ENCODE measurements at regions not wholly inside any gene's neighbourhood (a gene's known extent, or its start where the extent isn't known, plus 50 kb on each side); places are given as distances from the start of the nearest gene placed in this dataset.
"Not testable (repeated sequence)": the region's sequence is repeated elsewhere in the genome, so short reads cannot be mapped to it uniquely, and the experiment has no call there.

GRCh38 chrX:82528525-82528924 is 979.6 kb upstream of the POU3F4 start:
- Histone ChIP-seq H3K27ac (no peak overlapping the region), H3K36me3 (ENCODE audit: insufficient read depth) (no peaks in the 10 kb centered on the region), H4K20me1 (ENCODE audit: insufficient read depth) (no peaks in the 10 kb centered on the region), H3K79me2 (ENCODE audit: insufficient read depth, low read depth) (no peaks in the 10 kb centered on the region), H3K9ac (no peak overlapping the region), H3K27me3 (ENCODE audit: insufficient read depth, low read depth) (no peaks in the 10 kb centered on the region), H3K4me1 (ENCODE audit: low read depth, poor library complexity, severe bottlenecking) (no peaks in the 10 kb centered on the region), H3K4me3 (IDR thresholded peaks at IDR 0.05; ENCODE audit: insufficient read depth, low read depth, low read length) (no peak overlapping the region), H3K4me2 (no peak overlapping the region), H2AFZ (ENCODE audit: low read depth) (no peak overlapping the region)
- TF ChIP-seq CTCF (conservative IDR thresholded peaks at IDR 0.05; ENCODE audit: low read depth, low read length), result no peak

- TF ChIP-seq CTCF (conservative IDR thresholded peaks at IDR 0.05; ENCODE audit: low read depth, low read length), result no peak
- H4K20me1 ChIP-seq (ENCODE audit: insufficient read depth), result no peaks in the 10 kb centered on the region
- no peak overlapping the region for H3K9ac ChIP-seq
- H3K4me1 ChIP-seq (ENCODE audit: low read depth, poor library complexity, severe bottlenecking), result no peaks in the 10 kb centered on the region
- no peak overlapping the region for H3K4me3 ChIP-seq (IDR thresholded peaks at IDR 0.05; ENCODE audit: insufficient read depth, low read depth, low read length)
- no peaks in the 10 kb centered on the region for H3K79me2 ChIP-seq (ENCODE audit: insufficient read depth, low read depth)
- H3K27ac ChIP-seq, result no peak overlapping the region
- no peak overlapping the region for H2AFZ ChIP-seq (ENCODE audit: low read depth)
- no peaks in the 10 kb centered on the region for H3K27me3 ChIP-seq (ENCODE audit: insufficient read depth, low read depth)
- no peak overlapping the region for H3K4me2 ChIP-seq
- H3K36me3 ChIP-seq (ENCODE audit: insufficient read depth), result no peaks in the 10 kb centered on the region
These were observed 973.9 kb upstream of the POU3F4 start for GRCh38 chrX:82534086-82534597.

GRCh38 chrX:82537205-82537604 is 970.9 kb upstream of the POU3F4 start:
- not testable (repeated sequence) for H3K4me3 ChIP-seq (IDR thresholded peaks at IDR 0.05; ENCODE audit: insufficient read depth, low read depth, low read length); H3K4me2 ChIP-seq; H4K20me1 ChIP-seq (ENCODE audit: insufficient read depth); H3K27ac ChIP-seq; H3K27me3 ChIP-seq (ENCODE audit: insufficient read depth, low read depth); H2AFZ ChIP-seq (ENCODE audit: low read depth); H3K9ac ChIP-seq; H3K36me3 ChIP-seq (ENCODE audit: insufficient read depth); H3K4me1 ChIP-seq (ENCODE audit: low read depth, poor library complexity, severe bottlenecking); H3K79me2 ChIP-seq (ENCODE audit: insufficient read depth, low read depth)

GRCh38 chrX:82541822-82542221 is 966.3 kb upstream of the POU3F4 start:
- no peaks in the 10 kb centered on the region for H3K4me1 ChIP-seq (ENCODE audit: low read depth, poor library complexity, severe bottlenecking)
- TF ChIP-seq CTCF (conservative IDR thresholded peaks at IDR 0.05; ENCODE audit: low read depth, low read length), result no peak
- no peak overlapping the region for H3K4me3 ChIP-seq (IDR thresholded peaks at IDR 0.05; ENCODE audit: insufficient read depth, low read depth, low read length)
- no peaks in the 10 kb centered on the region for H3K36me3 ChIP-seq (ENCODE audit: insufficient read depth)
- H3K27me3 ChIP-seq (ENCODE audit: insufficient read depth, low read depth), result no peaks in the 10 kb centered on the region
- H3K4me2 ChIP-seq, result no peak overlapping the region
- no peak overlapping the region for H3K27ac ChIP-seq
- H3K9ac ChIP-seq, result no peak overlapping the region
- H2AFZ ChIP-seq (ENCODE audit: low read depth), result no peak overlapping the region
- no peaks in the 10 kb centered on the region for H3K79me2 ChIP-seq (ENCODE audit: insufficient read depth, low read depth)
- H4K20me1 ChIP-seq (ENCODE audit: insufficient read depth), result no peaks in the 10 kb centered on the region

- H3K4me2 ChIP-seq; H4K20me1 ChIP-seq (ENCODE audit: insufficient read depth); H3K79me2 ChIP-seq (ENCODE audit: insufficient read depth, low read depth); H3K27ac ChIP-seq; H3K27me3 ChIP-seq (ENCODE audit: insufficient read depth, low read depth); H3K9ac ChIP-seq; H2AFZ ChIP-seq (ENCODE audit: low read depth); H3K4me1 ChIP-seq (ENCODE audit: low read depth, poor library complexity, severe bottlenecking); H3K4me3 ChIP-seq (IDR thresholded peaks at IDR 0.05; ENCODE audit: insufficient read depth, low read depth, low read length); H3K36me3 ChIP-seq (ENCODE audit: insufficient read depth): not testable (repeated sequence)
These were observed 955.9 kb upstream of the POU3F4 start for GRCh38 chrX:82552201-82552600.
